KMS-11 (cell line): ENCODE measurements at regions not wholly inside any gene's neighbourhood (a gene's known extent, or its start where the extent isn't known, plus 50 kb on each side); places are given as distances from the start of the nearest gene placed in this dataset.

ENCODE experiments used
- H2AFZ ChIP-seq: fragments of 200-600 bp; sonication (generic); 2 replicates; pipeline ENCODE4 v1.6.1; 2016; ENCODE audit warnings: antibody characterized with exemption, mixed run types, low read depth
- H3K27ac ChIP-seq: fragments of 200-600 bp; sonication (generic); 2 replicates; pipeline ENCODE4 v1.6.1; 2016; ENCODE audit warnings: mild to moderate bottlenecking, mixed run types
- H3K27me3 ChIP-seq: fragments of 200-600 bp; sonication (generic); 2 replicates; pipeline ENCODE4 v1.6.1; 2017; ENCODE audit warnings: mild to moderate bottlenecking, low read depth, mixed run types, moderate library complexity; ENCODE audit not compliant: insufficient read depth
- H3K36me3 ChIP-seq: fragments of 200-600 bp; sonication (generic); 2 replicates; pipeline ENCODE4 v1.6.1; 2017; ENCODE audit warnings: mild to moderate bottlenecking, mixed run types; ENCODE audit not compliant: insufficient read depth
- H3K4me1 ChIP-seq: fragments of 200-600 bp; sonication (generic); 2 replicates; pipeline ENCODE4 v1.6.1; 2016; ENCODE audit warnings: mild to moderate bottlenecking, low read depth, mixed run types; ENCODE audit not compliant: poor library complexity, severe bottlenecking
- H3K4me2 ChIP-seq: fragments of 200-600 bp; sonication (generic); 2 replicates; pipeline ENCODE4 v1.7.0; 2016; ENCODE audit warnings: mild to moderate bottlenecking, mixed run types
- H3K4me3 ChIP-seq: fragments of 200-600 bp; sonication (generic); IDR thresholded peaks from 2 replicates; pipeline ENCODE4 v1.6.1; 2017; ENCODE audit warnings: low read depth, low read length, mixed read lengths; ENCODE audit not compliant: insufficient read depth
- H3K79me2 ChIP-seq: fragments of 200-600 bp; sonication (generic); 2 replicates; pipeline ENCODE4 v1.6.1; 2016; ENCODE audit warnings: low read depth, mixed run types; ENCODE audit not compliant: insufficient read depth
- H3K9ac ChIP-seq: fragments of 200-600 bp; sonication (generic); 2 replicates; pipeline ENCODE4 v1.6.1; 2016; ENCODE audit warnings: mild to moderate bottlenecking, mixed run types
- H4K20me1 ChIP-seq: fragments of 200-600 bp; sonication (generic); 2 replicates; pipeline ENCODE4 v1.6.1; 2016; ENCODE audit warnings: mild to moderate bottlenecking, mixed run types; ENCODE audit not compliant: insufficient read depth
- CTCF ChIP-seq: fragments of 200-600 bp; sonication (generic); conservative IDR thresholded peaks from 2 replicates; pipeline ENCODE4 v1.6.1; 2017; ENCODE audit warnings: low read depth, mild to moderate bottlenecking, antibody characterized with exemption, low read length, moderate library complexity, mixed read lengths

- H3K36me3 ChIP-seq = no peaks in the 10 kb centered on the region
- no peak overlapping the region for H2AFZ ChIP-seq
- H3K27ac ChIP-seq = no peak overlapping the region
- no peak for TF ChIP-seq CTCF
- no peak overlapping the region for H3K9ac ChIP-seq
- H3K4me3 ChIP-seq = no peak overlapping the region
- no peaks in the 10 kb centered on the region for H3K79me2 ChIP-seq
- H4K20me1 ChIP-seq = no peaks in the 10 kb centered on the region
- no peak overlapping the region for H3K4me2 ChIP-seq
- peaks cover 4% of the 10 kb centered on the region; the same call in 1 of the 2 replicates for H3K27me3 ChIP-seq
- no peaks in the 10 kb centered on the region for H3K4me1 ChIP-seq
Observed at GRCh38 chr1:8200317-8201115, 117.4 kb upstream of the SLC45A1 start.

- Histone ChIP-seq H4K20me1 (no peaks in the 10 kb centered on the region), H3K27me3 (peaks cover 4% of the 10 kb centered on the region; the same call in 1 of the 2 replicates), H3K79me2 (no peaks in the 10 kb centered on the region), H3K4me1 (no peaks in the 10 kb centered on the region), H3K9ac (no peak overlapping the region), H2AFZ (no peak overlapping the region), H3K27ac (no peak overlapping the region), H3K4me3 (no peak overlapping the region), H3K4me2 (no peak overlapping the region), H3K36me3 (no peaks in the 10 kb centered on the region)
- TF ChIP-seq CTCF = no peak
Observed at GRCh38 chr1:8198522-8198921, 119.4 kb upstream of the SLC45A1 start.

DNA sequence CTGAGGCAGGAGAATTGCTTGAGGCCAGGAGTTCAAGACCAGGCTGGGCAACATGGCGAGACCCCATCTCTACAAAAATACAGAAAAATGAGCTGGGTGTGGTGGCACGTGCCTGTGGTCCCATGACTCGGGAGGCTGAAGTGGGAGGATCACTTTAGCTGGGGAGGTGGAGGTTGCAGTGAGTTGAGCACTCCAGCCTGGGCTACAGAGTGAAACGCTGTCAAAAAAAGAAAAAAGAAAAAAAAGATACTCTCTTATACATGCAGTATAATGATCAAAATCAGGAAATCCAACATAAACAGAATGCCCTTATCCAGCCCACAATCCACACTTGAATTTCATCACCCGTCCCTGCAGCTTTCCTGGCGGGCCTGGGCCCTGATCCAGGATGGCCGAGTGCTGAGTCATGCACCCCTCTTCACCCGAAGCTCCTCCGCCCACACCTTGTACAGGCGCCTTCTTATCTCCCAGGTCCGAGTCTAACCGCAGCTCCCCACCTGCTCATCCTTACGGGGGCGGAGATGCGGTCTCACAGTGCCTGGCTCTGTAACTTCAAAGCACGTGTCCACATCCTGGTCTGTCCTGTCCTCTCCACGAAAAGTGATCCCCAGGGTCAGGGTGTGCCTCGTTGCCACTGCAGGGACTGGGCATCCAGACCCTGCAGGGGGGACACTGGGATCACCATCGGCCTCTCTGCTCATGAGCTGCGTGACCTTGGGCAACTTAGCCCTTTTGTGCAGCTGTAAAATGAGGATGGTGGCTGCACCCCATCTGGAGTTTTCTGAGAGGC, 120.2 kb upstream of the SLC45A1 start:
- H3K27ac ChIP-seq = no peak overlapping the region
- H3K4me1 ChIP-seq = no peaks in the 10 kb centered on the region
- no peak overlapping the region for H3K4me2 ChIP-seq
- no peaks in the 10 kb centered on the region for H3K79me2 ChIP-seq
- H3K27me3 ChIP-seq = no peaks in the 10 kb centered on the region; the same call in 1 of the 2 replicates
- no peaks in the 10 kb centered on the region for H3K36me3 ChIP-seq
- no peak for TF ChIP-seq CTCF
- no peak overlapping the region for H3K9ac ChIP-seq
- H3K4me3 ChIP-seq = no peak overlapping the region
- H4K20me1 ChIP-seq = no peaks in the 10 kb centered on the region
- no peak overlapping the region for H2AFZ ChIP-seq

GRCh38 chr1:8194481-8195227, 123.3 kb upstream of the SLC45A1 start:
- Histone ChIP-seq H3K79me2 (no peaks in the 10 kb centered on the region), H2AFZ (no peak overlapping the region), H3K36me3 (no peaks in the 10 kb centered on the region), H3K4me1 (no peaks in the 10 kb centered on the region), H3K9ac (no peak overlapping the region), H3K27me3 (no peaks in the 10 kb centered on the region), H3K4me3 (no peak overlapping the region), H3K4me2 (no peak overlapping the region), H3K27ac (no peak overlapping the region), H4K20me1 (no peaks in the 10 kb centered on the region)
- no peak for TF ChIP-seq CTCF
